Activated B cell treated with CpG ODN at 0.5 μM for 24 hours (primary cell): ENCODE measurements at regions not wholly inside any gene's neighbourhood (a gene's known extent, or its start where the extent isn't known, plus 50 kb on each side); places are given as distances from the start of the nearest gene placed in this dataset.

Source experiments
- ATAC-seq: fragments of 200-7000 bp; cut with Tn5 transposase; one replicate; pipeline ENCODE4 v1.10.0; 2021; ENCODE audit warnings: low read depth, mild to moderate bottlenecking, moderate library complexity
- CTCF ChIA-PET: fragments of 350-600 bp; sonication (Branson Sonifier 250); formaldehyde crosslinking; loops from one replicate; lab custom pipeline; 2021; ENCODE audit warnings: antibody characterized with exemption; lab: Charles Lee
- POLR2A ChIA-PET: fragments of 350-600 bp; sonication (Branson Sonifier 250); formaldehyde crosslinking; loops from one replicate; lab custom pipeline; 2021; ENCODE audit warnings: antibody characterized with exemption; lab: Charles Lee
- DNase-seq: peaks from one replicate; pipeline ENCODE4 v3.0.0; 2022
- H3K27ac Mint-ChIP-seq: one replicate; pipeline ENCODE4 v1.8.0; 2020; ENCODE audit warnings: mixed read lengths
- H3K27me3 Mint-ChIP-seq: one replicate; pipeline ENCODE4 v1.8.0; 2021; ENCODE audit warnings: mixed read lengths
- H3K36me3 Mint-ChIP-seq: one replicate; pipeline ENCODE4 v1.8.0; 2021; ENCODE audit warnings: low read depth, mixed read lengths
- H3K4me1 Mint-ChIP-seq: one replicate; pipeline ENCODE4 v1.8.0; 2021; ENCODE audit warnings: mixed read lengths
- H3K4me3 Mint-ChIP-seq: one replicate; pipeline ENCODE4 v1.8.0; 2020; ENCODE audit warnings: mild to moderate bottlenecking, mixed read lengths
- H3K9me3 Mint-ChIP-seq: one replicate; pipeline ENCODE4 v1.8.0; 2020; ENCODE audit warnings: mixed read lengths
- CTCF ChIP-seq: fragments of 200-600 bp; IDR thresholded peaks from one replicate; pipeline ENCODE4 v1.8.0; 2022; ENCODE audit warnings: antibody characterized with exemption, mild to moderate bottlenecking
- intact Hi-C: fragments of 100-400 bp; cut with micrococcal nuclease; formaldehyde crosslinking; loops from one replicate; pipeline ENCODE4 v1.15.1; 2024

- CTCF ChIA-PET, result no interaction called here
- Mint-ChIP-seq H3K27ac (no peak overlapping the region), H3K9me3 (no peaks in the 10 kb centered on the region), H3K27me3 (no peaks in the 10 kb centered on the region), H3K36me3 (no peaks in the 10 kb centered on the region), H3K4me3 (no peak overlapping the region), H3K4me1 (peaks cover 22% of the 10 kb centered on the region)
- intact Hi-C loops, result no loop called here
- no peak for ATAC-seq
- DNase-seq, result no peak
- TF ChIP-seq CTCF, result no peak
- POLR2A ChIA-PET, result no interaction called here
These were observed 89.3 kb upstream of the IL12B start for GRCh38 chr5:159419576-159419975.

GRCh38 chr5:159420940-159421339 lies 90.7 kb upstream of the IL12B start:
- no peak overlapping the region for H3K4me3 Mint-ChIP-seq
- TF ChIP-seq CTCF, result no peak
- intact Hi-C loops, result no loop called here
- no peak for DNase-seq
- no peak overlapping the region for H3K27ac Mint-ChIP-seq
- no peaks in the 10 kb centered on the region for H3K9me3 Mint-ChIP-seq
- ChIA-PET CTCF (interaction anchor here (0.6 to 1.1 kb wide), 2 partner anchors 36 to 176 kb away, joined by 3 read pairs; no protein-coding TSS in a partner anchor), POLR2A (interaction anchor here (0.8 kb wide), 1 partner anchor 12 kb away, joined by 3 read pairs; no protein-coding TSS in a partner anchor)
- H3K36me3 Mint-ChIP-seq, result no peaks in the 10 kb centered on the region
- peaks cover 20% of the 10 kb centered on the region for H3K4me1 Mint-ChIP-seq
- no peak for ATAC-seq
- H3K27me3 Mint-ChIP-seq, result no peaks in the 10 kb centered on the region

- CTCF ChIA-PET, result no interaction called here
- Mint-ChIP-seq H3K27ac (no peak overlapping the region), H3K36me3 (no peaks in the 10 kb centered on the region)
These were observed 92.1 kb upstream of the IL12B start for GRCh38 chr5:159422361-159422760.

GRCh38 chr5:159422910-159423309 lies 92.6 kb upstream of the IL12B start:
- Mint-ChIP-seq H3K36me3 (no peaks in the 10 kb centered on the region), H3K27me3 (no peaks in the 10 kb centered on the region), H3K27ac (no peak overlapping the region), H3K4me1 (peaks cover 40% of the 10 kb centered on the region), H3K9me3 (no peaks in the 10 kb centered on the region), H3K4me3 (no peak overlapping the region)
- no peak for TF ChIP-seq CTCF
- intact Hi-C loops, result no loop called here
- ATAC-seq (no peak), DNase-seq (no peak)
- ChIA-PET CTCF (no interaction called here), POLR2A (no interaction called here)

More at GRCh38 chr5:159422361-159422760, 92.1 kb upstream of the IL12B start:
- intact Hi-C loops, result no loop called here
- DNase-seq (no peak), ATAC-seq (no peak)
- Mint-ChIP-seq H3K4me3 (no peak overlapping the region), H3K27me3 (no peaks in the 10 kb centered on the region), H3K4me1 (peaks cover 34% of the 10 kb centered on the region), H3K9me3 (no peaks in the 10 kb centered on the region)
- TF ChIP-seq CTCF, result no peak
- POLR2A ChIA-PET, result no interaction called here

GRCh38 chr5:159424123-159424522 lies 93.8 kb upstream of the IL12B start:
- no peaks in the 10 kb centered on the region for H3K36me3 Mint-ChIP-seq
- H3K4me1 Mint-ChIP-seq, result peaks cover 50% of the 10 kb centered on the region
- no peak for DNase-seq
- H3K4me3 Mint-ChIP-seq, result no peak overlapping the region
- no peak for ATAC-seq
- intact Hi-C loops, result no loop called here
- ChIA-PET POLR2A (interaction anchor here (1.4 kb wide), 1 partner anchor 12 kb away, joined by 6 read pairs; no protein-coding TSS in a partner anchor), CTCF (interaction anchor here (1.0 kb wide), 1 partner anchor 17 kb away, joined by 3 read pairs; no protein-coding TSS in a partner anchor)
- H3K9me3 Mint-ChIP-seq, result no peaks in the 10 kb centered on the region
- no peak for TF ChIP-seq CTCF
- H3K27ac Mint-ChIP-seq, result no peak overlapping the region
- H3K27me3 Mint-ChIP-seq, result no peaks in the 10 kb centered on the region
